NT2/D1 (cell line): ENCODE measurements at regions not wholly inside any gene's neighbourhood (a gene's known extent, or its start where the extent isn't known, plus 50 kb on each side); places are given as distances from the start of the nearest gene placed in this dataset.

Experiments
- DNase-seq: peaks from one replicate; pipeline ENCODE4 v3.0.0-alpha.2; 2011; ENCODE audit warnings: low read depth, low spot score
- H3K27me3 ChIP-seq: 2 replicates; pipeline ENCODE4 v1.6.0; 2011; ENCODE audit warnings: mild to moderate bottlenecking; ENCODE audit not compliant: insufficient read length, insufficient read depth
- H3K36me3 ChIP-seq: 2 replicates; pipeline ENCODE4 v1.6.1; 2011; ENCODE audit warnings: mild to moderate bottlenecking, low read length, mixed read lengths; ENCODE audit not compliant: insufficient read depth, insufficient read length
- H3K4me1 ChIP-seq: 2 replicates; pipeline ENCODE4 v1.5.1; 2011; ENCODE audit not compliant: insufficient read depth, insufficient read length
- H3K4me3 ChIP-seq: 2 replicates; pipeline ENCODE4 v1.5.1; 2011; ENCODE audit warnings: low read depth; ENCODE audit not compliant: insufficient read length
- H3K9ac ChIP-seq: 2 replicates; pipeline ENCODE4 v1.6.0; 2011; ENCODE audit warnings: low read depth; ENCODE audit not compliant: insufficient read length
- H3K9me3 ChIP-seq: 2 replicates; pipeline ENCODE4 v1.5.1; 2011; ENCODE audit warnings: mild to moderate bottlenecking, low read length; ENCODE audit not compliant: insufficient read depth
- SUZ12 ChIP-seq: IDR thresholded peaks from 2 replicates; pipeline ENCODE4 v1.6.1; 2011; ENCODE audit not compliant: insufficient read length, insufficient read depth; ENCODE audit errors: extremely low read depth
- YY1 ChIP-seq: IDR thresholded peaks from 2 replicates; pipeline ENCODE4 v1.6.1; 2011; ENCODE audit not compliant: insufficient read length, insufficient read depth
- ZNF274 ChIP-seq: IDR thresholded peaks from 2 replicates; pipeline ENCODE4 v1.6.1; 2011; ENCODE audit warnings: mild to moderate bottlenecking, low read depth, low read length

GRCh38 chr16:60059141-60059540 is 1325.0 kb upstream of the GOT2 start:
- Histone ChIP-seq H3K4me1 (no peaks in the 10 kb centered on the region), H3K36me3 (no peaks in the 10 kb centered on the region)
- TF ChIP-seq ZNF274 (no peak), SUZ12 (no peak), YY1 (no peak)

DNA sequence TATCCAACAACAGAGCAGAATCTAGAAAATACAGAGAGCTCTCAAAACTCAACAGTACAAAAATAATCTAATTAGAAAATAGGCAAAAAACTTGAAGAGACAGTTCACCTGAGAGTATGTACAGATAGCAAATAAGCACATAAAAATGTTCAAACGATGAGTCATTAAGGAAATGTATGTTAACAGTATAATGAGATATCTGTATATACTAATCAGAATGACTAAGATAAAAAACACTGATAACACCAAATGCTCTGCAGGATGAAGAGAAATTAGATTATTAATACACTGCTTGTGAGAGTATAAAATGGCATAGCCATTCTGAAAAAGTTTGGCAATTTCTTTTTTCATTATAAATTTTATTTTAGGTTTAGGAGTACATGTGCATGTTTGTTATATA is 1307.6 kb upstream of the GOT2 start:
- DNase-seq: no peak
- Histone ChIP-seq H3K9ac (no peak overlapping the region), H3K9me3 (no peaks in the 10 kb centered on the region), H3K36me3 (no peaks in the 10 kb centered on the region), H3K27me3 (no peaks in the 10 kb centered on the region), H3K4me3 (no peak overlapping the region), H3K4me1 (no peaks in the 10 kb centered on the region)
- TF ChIP-seq ZNF274 (no peak), SUZ12 (no peak), YY1 (no peak)

More at GRCh38 chr16:60059141-60059540, 1325.0 kb upstream of the GOT2 start:
- Histone ChIP-seq H3K9me3 (no peaks in the 10 kb centered on the region), H3K4me3 (no peak overlapping the region), H3K27me3 (no peaks in the 10 kb centered on the region), H3K9ac (no peak overlapping the region)
- no peak for DNase-seq

- H3K36me3 ChIP-seq: no peaks in the 10 kb centered on the region
- no peaks in the 10 kb centered on the region for H3K4me1 ChIP-seq
- DNase-seq: no peak
These were observed 1297.6 kb upstream of the GOT2 start for GRCh38 chr16:60031740-60032139.

DNA sequence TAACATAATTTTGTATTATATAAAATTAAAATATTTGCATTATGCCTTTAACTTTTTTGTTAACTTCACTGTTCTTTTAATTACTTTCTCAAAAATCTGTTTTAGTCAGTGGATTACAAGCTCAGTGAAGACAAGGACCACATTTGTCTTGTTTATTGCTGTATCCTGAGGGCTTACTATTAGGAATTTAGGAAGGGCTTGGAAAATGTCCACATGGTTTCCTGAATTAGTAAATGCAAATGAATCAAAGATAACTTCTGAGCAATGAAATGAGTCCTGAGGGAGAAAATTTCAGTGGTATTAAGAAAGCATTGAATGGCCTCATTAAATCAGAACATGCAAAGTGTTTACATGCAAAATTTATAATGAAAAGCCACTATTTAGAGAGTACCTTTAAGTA is 1293.2 kb upstream of the GOT2 start:
- Histone ChIP-seq H3K27me3 (no peaks in the 10 kb centered on the region), H3K9ac (no peak overlapping the region), H3K9me3 (no peaks in the 10 kb centered on the region), H3K4me1 (no peaks in the 10 kb centered on the region), H3K4me3 (no peak overlapping the region), H3K36me3 (no peaks in the 10 kb centered on the region)
- TF ChIP-seq YY1: no peak
- no peak for TF ChIP-seq ZNF274
- no peak for TF ChIP-seq SUZ12
- no peak for DNase-seq

More at GRCh38 chr16:60031740-60032139, 1297.6 kb upstream of the GOT2 start:
- Histone ChIP-seq H3K9ac (no peak overlapping the region), H3K27me3 (no peaks in the 10 kb centered on the region), H3K4me3 (no peak overlapping the region), H3K9me3 (no peaks in the 10 kb centered on the region)
- TF ChIP-seq YY1 (no peak), ZNF274 (no peak), SUZ12 (no peak)

GRCh38 chr16:60013076-60013475 is 1279.0 kb upstream of the GOT2 start:
- Histone ChIP-seq H3K36me3 (no peaks in the 10 kb centered on the region), H3K9me3 (peaks cover 11% of the 10 kb centered on the region; the same call in 1 of the 2 replicates), H3K27me3 (no peaks in the 10 kb centered on the region), H3K4me3 (no peak overlapping the region), H3K4me1 (no peaks in the 10 kb centered on the region), H3K9ac (no peak overlapping the region)
- no peak for TF ChIP-seq YY1
- no peak for DNase-seq

GRCh38 chr16:60001523-60001922 is 1267.4 kb upstream of the GOT2 start:
- H3K9me3 ChIP-seq: peaks cover 24% of the 10 kb centered on the region; the same call in 1 of the 2 replicates
- TF ChIP-seq ZNF274 (no peak), YY1 (no peak)
- H3K4me1 ChIP-seq: no peaks in the 10 kb centered on the region
- H3K27me3 ChIP-seq: no peaks in the 10 kb centered on the region
- no peak overlapping the region for H3K4me3 ChIP-seq
- no peaks in the 10 kb centered on the region for H3K36me3 ChIP-seq
- no peak overlapping the region for H3K9ac ChIP-seq
- DNase-seq: no peak

- Histone ChIP-seq H3K9me3 (peaks cover 24% of the 10 kb centered on the region; the same call in 1 of the 2 replicates), H3K4me3 (no peak overlapping the region), H3K36me3 (no peaks in the 10 kb centered on the region), H3K4me1 (no peaks in the 10 kb centered on the region), H3K9ac (no peak overlapping the region), H3K27me3 (no peaks in the 10 kb centered on the region)
- no peak for DNase-seq
- TF ChIP-seq SUZ12 (no peak), YY1 (no peak), ZNF274 (no peak)
These were observed 1263.6 kb upstream of the GOT2 start for GRCh38 chr16:59997706-59998105.

GRCh38 chr16:59993101-59993500 is 1259.0 kb upstream of the GOT2 start:
- Histone ChIP-seq H3K4me3 (no peak overlapping the region), H3K9ac (no peak overlapping the region), H3K27me3 (no peaks in the 10 kb centered on the region), H3K36me3 (no peaks in the 10 kb centered on the region), H3K9me3 (peaks cover 14% of the 10 kb centered on the region), H3K4me1 (no peaks in the 10 kb centered on the region)
- peak; percentile 1 for DNase-seq
- TF ChIP-seq SUZ12 (no peak), ZNF274 (no peak), YY1 (no peak)

DNA sequence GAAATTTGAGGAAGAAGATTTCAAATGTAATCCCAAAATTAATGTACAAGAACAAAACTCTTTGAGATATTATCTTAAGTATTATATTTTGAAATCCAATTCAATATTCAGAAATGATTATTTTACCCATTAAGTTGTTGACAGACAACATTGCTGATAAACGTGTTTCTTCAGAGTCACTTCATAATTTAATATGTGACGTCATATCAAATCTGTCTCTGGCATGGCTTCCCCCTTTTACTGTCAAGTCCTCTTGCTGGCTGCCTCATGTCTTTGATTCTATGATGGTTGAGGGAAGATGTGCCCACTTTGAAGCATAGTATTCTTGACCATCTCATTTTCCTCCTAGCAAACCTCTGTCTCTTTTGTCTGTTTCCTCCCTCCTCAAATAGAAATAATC is 1257.1 kb upstream of the GOT2 start:
- no peak for DNase-seq
- H3K27me3 ChIP-seq: no peaks in the 10 kb centered on the region
- no peak for TF ChIP-seq SUZ12
- no peak for TF ChIP-seq YY1
- TF ChIP-seq ZNF274: no peak
- peaks cover 14% of the 10 kb centered on the region for H3K9me3 ChIP-seq
- no peaks in the 10 kb centered on the region for H3K36me3 ChIP-seq
- no peaks in the 10 kb centered on the region for H3K4me1 ChIP-seq
- no peak overlapping the region for H3K9ac ChIP-seq
- no peak overlapping the region for H3K4me3 ChIP-seq
